ENCODE measurements at regions not wholly inside any gene's neighbourhood (a gene's known extent, or its start where the extent isn't known, plus 50 kb on each side); places are given as distances from the start of the nearest gene placed in this dataset.

DNA sequence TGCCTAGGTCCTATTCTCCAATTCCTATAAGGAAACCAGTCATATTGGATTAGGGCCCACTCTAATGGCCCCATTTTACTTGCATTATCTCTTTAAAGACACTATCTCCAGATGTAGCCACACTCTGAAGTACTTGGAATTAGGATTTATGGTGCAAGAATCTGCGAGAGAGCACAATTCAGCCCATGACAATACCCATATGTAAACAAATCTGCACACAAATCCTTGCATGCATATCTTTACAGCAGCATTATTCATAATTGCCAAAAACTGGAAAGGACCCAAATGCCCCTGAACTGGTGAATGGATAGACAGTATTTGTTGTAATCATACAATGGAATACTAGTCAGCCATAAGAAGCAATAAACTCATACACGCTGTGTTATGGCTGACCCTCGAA, 229.8 kb upstream of the ADAMTS5 start:
- no peak for DNase-seq

DNA sequence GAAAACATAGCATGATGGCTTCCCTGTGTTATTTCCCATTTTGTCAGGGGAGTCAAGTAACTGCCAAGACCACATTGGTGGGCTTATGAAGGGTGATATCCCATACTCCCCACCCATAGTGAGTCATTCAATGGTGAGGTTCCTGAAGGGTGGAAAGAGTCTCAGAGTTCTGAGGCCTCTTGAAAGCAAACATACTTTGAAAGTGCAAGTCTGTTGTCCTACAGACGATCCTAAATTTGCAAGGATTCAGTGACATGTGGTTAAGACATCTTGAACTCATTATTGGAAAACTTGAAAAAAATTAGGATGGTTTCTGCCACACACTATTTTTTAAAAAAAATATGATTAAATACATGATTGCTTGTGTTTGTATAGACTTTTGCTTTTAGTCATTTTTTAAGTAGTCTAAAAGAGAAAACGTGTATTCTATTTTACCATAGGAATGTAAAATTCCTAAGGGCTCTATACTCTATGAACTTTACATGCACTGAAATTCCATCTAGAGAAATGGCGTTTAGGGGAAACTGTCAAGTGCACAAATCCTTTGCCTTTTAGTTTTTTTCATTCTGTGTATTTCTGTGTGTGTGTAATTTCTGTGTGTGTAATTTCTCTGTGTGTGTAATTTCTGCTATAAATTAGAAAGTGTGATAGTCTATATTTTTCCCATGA, 225.5 kb upstream of the ADAMTS5 start:
- DNase-seq: no peak

- DNase-seq: no peak
Observed at GRCh38 chr21:27190601-27191000, 223.7 kb upstream of the ADAMTS5 start.

- no peak for DNase-seq
Observed at GRCh38 chr21:27189870-27190269, 223.0 kb upstream of the ADAMTS5 start.

DNA sequence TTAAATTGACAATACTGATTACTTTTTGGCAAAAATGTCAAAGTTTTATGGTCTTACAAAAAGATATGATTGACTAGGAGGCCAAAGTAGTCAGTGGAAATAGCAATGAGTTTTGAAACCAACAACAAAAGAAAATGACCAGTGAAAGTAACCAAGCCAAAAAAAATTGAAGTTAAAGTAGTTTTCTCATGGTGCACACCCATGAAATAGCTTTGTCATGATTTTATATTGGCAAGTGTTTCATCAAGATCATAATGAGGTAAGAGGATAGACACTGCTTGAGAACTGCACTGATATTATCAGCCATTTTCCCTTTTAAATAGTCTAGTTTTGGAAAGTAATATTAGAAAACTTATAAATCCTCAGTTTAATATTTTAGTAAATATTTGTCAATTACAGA, 206.2 kb upstream of the ADAMTS5 start:
- no peak for DNase-seq

GRCh38 chr21:27171707-27172106, 204.8 kb upstream of the ADAMTS5 start:
- no peak for DNase-seq

DNA sequence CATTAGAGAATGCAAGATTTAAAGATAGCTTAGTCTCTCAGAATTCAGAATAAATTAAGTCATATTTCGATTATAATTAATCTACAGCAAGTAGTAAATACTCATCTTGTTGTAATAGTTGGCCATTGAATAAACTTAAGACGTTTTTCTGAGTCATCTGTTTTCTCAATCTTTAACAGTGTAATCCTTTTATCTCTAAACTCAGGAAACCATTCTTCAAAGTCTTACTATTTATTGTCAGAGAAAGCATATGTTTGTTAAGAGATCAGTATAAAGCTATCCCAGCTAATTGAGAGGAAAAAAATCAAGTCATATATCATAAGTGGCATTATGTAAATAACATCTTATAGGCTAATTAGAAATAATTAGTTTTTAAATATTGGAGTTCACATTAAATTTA, 201.2 kb upstream of the ADAMTS5 start:
- no peak for DNase-seq

DNA sequence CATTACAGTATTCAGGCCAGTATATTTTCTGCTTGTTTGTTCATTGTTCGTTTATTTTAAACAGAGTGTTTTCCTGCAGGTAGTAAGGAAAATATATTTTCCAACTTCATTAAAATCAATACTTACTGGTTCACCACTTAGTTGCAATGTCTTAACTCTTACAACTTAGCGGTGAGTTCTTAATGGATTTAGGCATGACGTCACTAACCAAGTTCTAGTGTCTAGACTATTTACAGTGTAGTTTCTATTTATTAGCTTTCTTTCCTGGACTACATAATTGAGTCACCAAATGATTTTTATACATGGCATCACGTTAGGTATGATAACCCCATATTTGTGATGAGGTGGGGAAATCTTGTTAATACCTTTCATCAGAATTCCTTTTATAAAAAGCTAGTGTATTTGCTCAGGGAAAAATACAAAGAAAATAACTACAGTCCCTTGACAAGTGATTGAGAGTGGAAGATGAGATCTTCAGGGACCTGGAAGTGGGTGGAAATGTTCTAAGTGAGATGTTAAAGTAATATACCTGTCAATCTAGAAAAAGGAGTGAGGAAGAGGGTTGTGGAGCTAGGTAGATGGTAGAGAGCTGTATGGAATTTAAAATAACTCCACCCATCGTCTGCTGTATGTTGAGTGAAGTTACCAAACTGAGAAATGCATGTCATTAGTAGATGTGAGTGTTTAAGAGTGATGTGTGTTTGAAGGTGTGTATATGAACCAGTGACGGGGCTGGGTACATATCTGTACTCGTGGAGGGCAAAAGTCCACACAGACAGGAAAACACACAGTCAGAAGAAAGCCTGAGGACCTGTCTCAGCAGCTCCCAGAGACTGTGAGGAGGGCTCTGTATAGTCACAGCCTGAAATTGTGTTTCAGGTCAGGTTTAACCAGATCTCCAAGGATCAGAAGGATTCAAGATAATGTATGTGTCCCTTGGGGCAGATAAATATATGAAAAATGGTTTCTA, 197.6 kb upstream of the ADAMTS5 start:
- DNase-seq: no peak

DNA sequence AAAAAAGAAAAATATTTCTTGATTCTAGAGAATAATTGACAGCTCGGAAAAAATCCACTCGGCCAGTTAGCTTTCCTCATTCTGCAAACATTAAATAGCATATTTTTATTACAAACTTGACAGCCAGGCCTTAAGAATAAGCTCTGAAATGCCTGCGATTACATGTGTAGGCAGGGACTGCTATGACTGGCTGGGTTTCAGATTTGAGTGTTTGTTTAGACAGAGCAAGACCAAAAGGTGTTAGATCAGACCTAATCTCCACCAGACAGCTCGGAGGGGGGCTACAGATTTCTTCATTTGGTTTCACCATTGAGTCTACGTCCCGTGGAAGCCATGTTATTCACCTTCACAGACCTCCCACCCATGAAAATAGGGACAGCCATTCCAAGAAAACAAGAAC, 192.1 kb upstream of the ADAMTS5 start:
- no peak for DNase-seq

- DNase-seq: no peak
Observed at GRCh38 chr21:27157097-27157496, 190.2 kb upstream of the ADAMTS5 start.

DNA sequence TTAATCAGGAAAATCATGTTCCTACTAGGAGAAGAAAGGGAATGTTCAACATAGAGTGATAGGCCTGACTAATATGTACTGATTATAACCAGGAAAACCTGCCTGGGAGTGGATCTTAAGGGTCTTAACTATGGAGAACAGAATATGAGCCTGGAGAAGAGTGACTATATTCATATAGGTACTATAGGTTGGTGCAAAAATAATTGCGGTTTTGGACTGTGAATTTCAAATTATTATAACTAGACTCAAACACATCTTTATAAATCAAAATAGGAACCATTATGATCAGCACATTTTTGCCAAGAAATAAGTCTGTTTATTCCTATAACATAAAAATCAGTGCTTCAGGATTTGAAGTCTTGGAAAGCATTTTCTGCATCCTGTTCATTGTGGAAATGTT, 189.8 kb upstream of the ADAMTS5 start:
- DNase-seq: no peak

DNA sequence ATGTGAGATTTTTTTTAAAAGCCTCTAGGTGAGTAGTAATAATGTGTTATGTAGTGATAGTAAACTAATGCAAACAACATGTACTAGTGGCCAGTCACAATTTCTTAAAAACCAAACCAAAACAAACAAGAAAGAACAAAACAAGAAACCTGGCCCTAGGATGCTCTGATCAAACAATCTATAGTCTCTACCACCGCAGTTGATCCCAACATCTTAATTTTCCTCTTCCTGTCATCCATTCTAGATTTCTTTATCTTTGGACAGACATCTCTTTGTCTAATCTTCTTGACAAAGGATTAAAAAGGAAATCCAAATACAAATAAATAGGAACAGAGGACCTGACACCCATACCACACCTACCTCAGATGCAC, 188.2 kb upstream of the ADAMTS5 start:
- DNase-seq: no peak

DNA sequence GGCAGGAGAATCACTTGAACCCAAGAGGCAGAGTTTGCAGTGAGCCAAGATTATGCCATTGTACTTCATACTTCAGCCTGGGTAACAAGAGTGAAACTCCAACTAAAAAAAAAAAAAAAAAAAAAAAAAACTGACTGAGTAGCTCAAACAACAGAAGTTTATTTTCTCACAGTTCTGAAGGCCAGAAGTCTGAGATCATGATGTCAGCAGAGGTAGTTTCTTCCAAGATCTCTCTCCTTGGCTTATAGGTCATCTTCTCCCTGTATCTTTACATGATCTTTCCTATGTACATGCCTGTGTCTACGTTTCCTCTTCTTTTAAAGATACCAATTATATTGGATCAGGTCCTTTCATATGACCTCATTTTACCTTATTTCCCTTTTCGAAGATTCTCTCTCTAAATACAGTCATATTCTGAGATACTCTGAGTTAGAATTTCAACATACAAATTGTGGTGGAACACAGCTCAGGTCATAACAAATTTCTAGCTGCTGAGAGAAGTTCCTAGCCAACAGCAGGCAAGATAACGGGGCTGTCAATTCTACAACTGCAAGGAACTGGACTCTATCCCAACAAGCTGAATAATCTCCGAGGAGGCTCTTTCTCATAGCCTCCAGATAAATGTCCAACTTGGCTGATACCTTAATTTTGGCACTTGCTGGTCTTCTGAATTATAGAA, 187.7 kb upstream of the ADAMTS5 start:
- no peak for DNase-seq

DNA sequence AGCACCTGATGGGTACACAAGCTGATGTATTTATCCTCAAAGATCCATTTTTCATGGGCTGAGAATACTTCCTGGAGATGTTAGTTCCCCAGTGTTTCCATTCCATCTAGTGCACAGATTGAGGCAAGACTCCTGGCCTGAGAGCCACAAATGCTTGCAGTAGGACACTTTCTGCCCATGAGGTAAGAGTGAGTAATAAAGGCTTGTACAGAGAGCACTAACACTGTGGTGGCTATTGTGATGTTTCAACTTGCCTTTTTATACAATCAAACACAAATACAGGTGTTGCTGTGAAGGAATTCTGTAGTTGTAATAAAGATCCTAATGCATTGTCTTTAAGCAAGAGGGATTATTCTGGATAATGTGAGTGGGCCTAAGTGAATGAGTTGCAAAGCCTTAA, 186.1 kb upstream of the ADAMTS5 start:
- no peak for DNase-seq

DNA sequence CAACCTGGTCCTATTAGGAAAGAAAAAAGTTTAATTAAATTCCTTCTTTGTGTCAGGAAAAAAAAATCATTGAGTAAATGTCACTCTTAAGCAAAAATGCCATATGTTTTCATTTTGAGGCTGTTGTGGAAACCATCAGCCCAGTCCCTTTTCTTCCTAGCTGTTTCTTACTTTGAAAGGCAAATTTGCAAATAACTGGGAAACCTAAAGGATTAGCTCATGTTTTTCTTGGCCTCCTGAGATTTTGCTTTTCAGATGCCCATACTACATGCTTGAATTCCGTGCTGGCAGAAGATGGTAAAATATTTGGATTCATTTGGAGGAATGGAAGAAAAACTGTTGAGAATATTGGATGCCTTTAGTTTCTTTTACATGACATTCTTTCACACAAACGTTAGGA, 182.1 kb upstream of the ADAMTS5 start:
- no peak for DNase-seq

DNA sequence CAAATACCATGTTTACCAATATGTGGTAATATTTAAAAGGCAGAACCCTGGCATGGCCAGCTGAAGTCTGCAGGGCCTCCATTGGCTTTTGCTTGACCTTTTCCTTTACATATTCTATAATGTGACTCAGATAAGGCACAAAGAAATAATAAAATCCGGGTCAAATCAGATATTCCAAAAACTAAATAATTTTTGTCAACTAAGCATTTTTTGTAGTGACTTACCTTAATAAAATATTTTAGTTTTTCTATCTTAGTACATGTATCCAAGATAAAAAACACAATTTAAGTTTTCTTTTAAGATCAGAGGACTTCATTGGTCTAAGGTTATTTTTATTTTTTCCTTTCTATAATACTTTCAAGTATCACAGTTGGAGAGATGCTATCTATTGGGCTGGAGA, 179.4 kb upstream of the ADAMTS5 start:
- DNase-seq: no peak

GRCh38 chr21:27145134-27145798, 178.4 kb upstream of the ADAMTS5 start:
- no peak for DNase-seq

DNA sequence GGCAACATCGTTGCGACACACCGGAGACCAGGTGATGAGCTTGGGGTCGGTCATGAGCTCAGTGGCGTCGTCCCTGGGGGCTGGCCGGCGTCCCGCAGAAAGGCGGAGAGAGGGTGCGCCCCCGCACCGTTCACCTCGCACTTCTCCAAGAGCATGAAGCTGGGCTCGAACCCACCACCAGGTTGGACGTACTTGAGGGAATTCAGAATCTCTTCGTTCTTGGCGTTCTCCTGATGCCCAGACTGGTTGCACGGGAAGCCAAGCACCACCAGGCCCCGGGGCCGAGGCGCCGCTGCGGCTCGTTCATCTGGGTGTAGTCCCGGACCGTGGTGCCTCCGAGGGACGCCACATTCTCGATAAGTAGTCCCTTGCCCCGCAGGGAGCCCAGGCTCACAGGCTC, 176.6 kb upstream of the ADAMTS5 start:
- no peak for DNase-seq

- DNase-seq: no peak
Observed at GRCh38 chr21:27139526-27139925, 172.6 kb upstream of the ADAMTS5 start.

DNA sequence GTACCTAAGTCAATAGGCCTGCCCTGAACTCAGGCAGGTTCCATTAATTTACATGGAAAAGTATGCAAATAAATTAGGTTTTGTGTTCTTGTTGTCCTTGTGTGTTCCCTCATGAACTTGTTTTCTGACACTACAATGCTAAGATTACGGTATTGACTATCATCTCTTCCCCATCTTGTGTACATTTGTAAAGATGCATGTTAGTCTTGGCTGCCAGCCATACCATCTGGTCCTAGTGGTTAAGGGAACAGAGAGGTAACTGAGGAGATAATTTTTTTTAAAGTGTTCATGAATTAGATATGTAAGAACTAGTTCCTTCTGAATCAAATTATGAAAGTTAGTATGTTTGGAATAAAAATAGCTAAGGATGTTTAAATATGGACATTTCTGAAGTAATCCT, 167.6 kb upstream of the ADAMTS5 start:
- no peak for DNase-seq

- no peak for DNase-seq
Observed at GRCh38 chr21:27132266-27132665, 165.4 kb upstream of the ADAMTS5 start.

DNA sequence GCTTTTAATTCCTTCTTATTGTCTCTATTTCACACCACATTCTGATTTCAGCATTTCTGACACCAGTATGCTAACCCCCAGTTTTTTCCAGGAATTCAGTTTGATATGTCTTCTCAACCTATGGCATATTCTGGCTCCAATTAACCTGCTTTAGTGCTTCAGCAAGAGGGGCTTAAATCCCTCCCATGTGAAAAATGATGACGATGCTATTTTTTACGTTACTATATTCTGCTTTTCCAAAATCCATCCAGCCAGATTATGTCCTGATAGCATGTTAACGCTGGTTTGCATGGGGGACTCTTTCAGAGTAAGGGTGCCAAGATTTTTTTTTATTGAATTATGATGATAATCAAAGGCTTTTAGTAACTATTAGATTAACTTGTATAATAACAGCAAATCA, 163.3 kb upstream of the ADAMTS5 start:
- DNase-seq: no peak

DNA sequence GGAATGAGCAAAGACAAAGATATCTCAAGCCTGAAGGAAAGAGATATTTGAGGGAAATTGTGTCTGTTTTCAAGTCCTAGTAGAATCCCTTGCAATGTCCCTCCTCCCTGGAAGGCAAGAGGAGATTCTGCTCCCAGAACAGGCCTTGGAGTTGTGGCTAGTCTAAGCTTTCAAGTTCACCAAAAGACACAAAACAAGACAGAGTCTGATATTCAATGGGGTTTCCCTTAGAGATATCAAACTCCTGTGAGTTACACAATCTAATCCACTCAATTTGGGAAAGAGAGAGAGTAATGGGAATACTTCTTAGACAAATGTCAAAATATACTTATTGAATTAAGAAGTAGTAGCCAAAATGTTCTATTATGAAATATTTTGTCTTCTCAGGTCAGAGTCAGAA, 162.8 kb upstream of the ADAMTS5 start:
- DNase-seq: no peak
